ENCODE measurements at regions not wholly inside any gene's neighbourhood (a gene's known extent, or its start where the extent isn't known, plus 50 kb on each side); places are given as distances from the start of the nearest gene placed in this dataset.
"Not testable (repeated sequence)": the region's sequence is repeated elsewhere in the genome, so short reads cannot be mapped to it uniquely, and the experiment has no call there.

GRCh38 chr7:86091369-86091768, 552.3 kb upstream of the GRM3 start:
- Mint-ChIP-seq H3K27me3 (ENCODE audit: insufficient read depth, unreplicated experiment) (no peaks in the 10 kb centered on the region), H3K4me3 (ENCODE audit: unreplicated experiment) (no peak overlapping the region), H3K9me3 (ENCODE audit: unreplicated experiment) (no peaks in the 10 kb centered on the region), H3K27ac (ENCODE audit: low read depth, unreplicated experiment) (no peak overlapping the region), H3K36me3 (ENCODE audit: insufficient read depth, unreplicated experiment) (no peaks in the 10 kb centered on the region), H3K4me1 (ENCODE audit: insufficient read depth, unreplicated experiment) (no peaks in the 10 kb centered on the region)
- ChIA-PET POLR2A (no interaction called here), CTCF (no interaction called here)
- DNase-seq (ENCODE audit: unreplicated experiment), result no peak
- BruUV-seq (replicated peaks), result no TSS peak
- TF ChIP-seq, protein P1, sequence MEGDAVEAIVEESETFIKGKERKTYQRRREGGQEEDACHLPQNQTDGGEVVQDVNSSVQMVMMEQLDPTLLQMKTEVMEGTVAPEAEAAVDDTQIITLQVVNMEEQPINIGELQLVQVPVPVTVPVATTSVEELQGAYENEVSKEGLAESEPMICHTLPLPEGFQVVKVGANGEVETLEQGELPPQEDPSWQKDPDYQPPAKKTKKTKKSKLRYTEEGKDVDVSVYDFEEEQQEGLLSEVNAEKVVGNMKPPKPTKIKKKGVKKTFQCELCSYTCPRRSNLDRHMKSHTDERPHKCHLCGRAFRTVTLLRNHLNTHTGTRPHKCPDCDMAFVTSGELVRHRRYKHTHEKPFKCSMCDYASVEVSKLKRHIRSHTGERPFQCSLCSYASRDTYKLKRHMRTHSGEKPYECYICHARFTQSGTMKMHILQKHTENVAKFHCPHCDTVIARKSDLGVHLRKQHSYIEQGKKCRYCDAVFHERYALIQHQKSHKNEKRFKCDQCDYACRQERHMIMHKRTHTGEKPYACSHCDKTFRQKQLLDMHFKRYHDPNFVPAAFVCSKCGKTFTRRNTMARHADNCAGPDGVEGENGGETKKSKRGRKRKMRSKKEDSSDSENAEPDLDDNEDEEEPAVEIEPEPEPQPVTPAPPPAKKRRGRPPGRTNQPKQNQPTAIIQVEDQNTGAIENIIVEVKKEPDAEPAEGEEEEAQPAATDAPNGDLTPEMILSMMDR (IDR thresholded peaks at IDR 0.05; ENCODE audit: unreplicated experiment), result no peak
- intact Hi-C loops (cut with micrococcal nuclease), result no loop called here

GRCh38 chr7:86089455-86089854, 554.3 kb upstream of the GRM3 start:
- Mint-ChIP-seq H3K27ac (ENCODE audit: low read depth, unreplicated experiment) (no peak overlapping the region), H3K27me3 (ENCODE audit: insufficient read depth, unreplicated experiment) (peaks cover 9% of the 10 kb centered on the region), H3K9me3 (ENCODE audit: unreplicated experiment) (no peaks in the 10 kb centered on the region), H3K4me1 (ENCODE audit: insufficient read depth, unreplicated experiment) (no peaks in the 10 kb centered on the region), H3K4me3 (ENCODE audit: unreplicated experiment) (no peak overlapping the region), H3K36me3 (ENCODE audit: insufficient read depth, unreplicated experiment) (no peaks in the 10 kb centered on the region)
- intact Hi-C loops (cut with micrococcal nuclease), result no loop called here
- TF ChIP-seq, protein P1 (IDR thresholded peaks at IDR 0.05; ENCODE audit: unreplicated experiment), result no peak
- ChIA-PET POLR2A (no interaction called here), CTCF (interaction anchor here (1.1 to 1.6 kb wide), 2 partner anchors 11 to 21 kb away, joined by 3 to 4 read pairs; no protein-coding TSS in a partner anchor)
- BruUV-seq (replicated peaks), result no TSS peak
- DNase-seq (ENCODE audit: unreplicated experiment), result no peak

- CTCF ChIA-PET; intact Hi-C loops (cut with micrococcal nuclease); H3K27ac Mint-ChIP-seq (ENCODE audit: low read depth, unreplicated experiment); H3K36me3 Mint-ChIP-seq (ENCODE audit: insufficient read depth, unreplicated experiment); BruUV-seq (replicated peaks); H3K9me3 Mint-ChIP-seq (ENCODE audit: unreplicated experiment); POLR2A ChIA-PET; DNase-seq (ENCODE audit: unreplicated experiment); H3K4me1 Mint-ChIP-seq (ENCODE audit: insufficient read depth, unreplicated experiment); H3K4me3 Mint-ChIP-seq (ENCODE audit: unreplicated experiment): not testable (repeated sequence)
- peaks cover 33% of the 10 kb centered on the region for H3K27me3 Mint-ChIP-seq (ENCODE audit: insufficient read depth, unreplicated experiment)
Measured at GRCh38 chr7:86064572-86064971, 579.1 kb upstream of the GRM3 start.

- H3K4me3 Mint-ChIP-seq (ENCODE audit: unreplicated experiment), result no peak overlapping the region
- no peaks in the 10 kb centered on the region for H3K27me3 Mint-ChIP-seq (ENCODE audit: insufficient read depth, unreplicated experiment)
- CTCF ChIA-PET, result no interaction called here
- POLR2A ChIA-PET, result no interaction called here
- BruUV-seq (replicated peaks), result no TSS peak
- H3K9me3 Mint-ChIP-seq (ENCODE audit: unreplicated experiment), result peaks cover 7% of the 10 kb centered on the region
- TF ChIP-seq, protein P1 (IDR thresholded peaks at IDR 0.05; ENCODE audit: unreplicated experiment), result no peak
- H3K36me3 Mint-ChIP-seq (ENCODE audit: insufficient read depth, unreplicated experiment), result no peaks in the 10 kb centered on the region
- intact Hi-C loops (cut with micrococcal nuclease), result no loop called here
- H3K4me1 Mint-ChIP-seq (ENCODE audit: insufficient read depth, unreplicated experiment), result no peaks in the 10 kb centered on the region
- no peak overlapping the region for H3K27ac Mint-ChIP-seq (ENCODE audit: low read depth, unreplicated experiment)
- no peak for DNase-seq (ENCODE audit: unreplicated experiment)
Measured at GRCh38 chr7:86058649-86059048, 585.1 kb upstream of the GRM3 start.

- Mint-ChIP-seq H3K36me3 (ENCODE audit: insufficient read depth, unreplicated experiment) (no peaks in the 10 kb centered on the region), H3K27me3 (ENCODE audit: insufficient read depth, unreplicated experiment) (peaks cover 15% of the 10 kb centered on the region), H3K4me1 (ENCODE audit: insufficient read depth, unreplicated experiment) (no peaks in the 10 kb centered on the region), H3K9me3 (ENCODE audit: unreplicated experiment) (no peaks in the 10 kb centered on the region), H3K27ac (ENCODE audit: low read depth, unreplicated experiment) (no peak overlapping the region), H3K4me3 (ENCODE audit: unreplicated experiment) (no peak overlapping the region)
- no TSS peak for BruUV-seq (replicated peaks)
- no peak for DNase-seq (ENCODE audit: unreplicated experiment)
- CTCF ChIA-PET, result no interaction called here
- POLR2A ChIA-PET, result no interaction called here
- TF ChIP-seq, protein P1 (IDR thresholded peaks at IDR 0.05; ENCODE audit: unreplicated experiment), result no peak
- intact Hi-C loops (cut with micrococcal nuclease), result no loop called here
Measured at GRCh38 chr7:86050918-86051317, 592.8 kb upstream of the GRM3 start.

Measured in MCF 10A (cell line).